H1 (cell line): ENCODE measurements at regions not wholly inside any gene's neighbourhood (a gene's known extent, or its start where the extent isn't known, plus 50 kb on each side); places are given as distances from the start of the nearest gene placed in this dataset.

Experiments used
- CHD7 ChIP-seq: fragments of 300-600 bp; sonication (generic); IDR thresholded peaks from 2 replicates; pipeline ENCODE4 v1.7.1; 2012; ENCODE audit warnings: low read length, moderate library complexity, mild to moderate bottlenecking, inconsistent platforms; ENCODE audit not compliant: insufficient replicate concordance
- GABPA ChIP-seq: IDR thresholded peaks from 2 replicates; pipeline ENCODE4 v1.6.1; 2011; ENCODE audit warnings: mild to moderate bottlenecking, low read length, moderate library complexity, borderline replicate concordance; ENCODE audit not compliant: insufficient read depth
- POLR2A ChIP-seq, 2 experiments: IDR thresholded peaks; 1 replicate in 1 of 2; 2 replicates in 1 of 2; pipeline ENCODE4 v1.6.1; 2011; ENCODE audit warnings: low read depth in 2 of 2, low read length in 2 of 2, mild to moderate bottlenecking in 2 of 2; ENCODE audit errors: control extremely low read depth in 1 of 2
- POLR2AphosphoS5 ChIP-seq: IDR thresholded peaks from 2 replicates; pipeline ENCODE4 v1.6.1; 2011; ENCODE audit warnings: low read depth, low read length
- SAP30 ChIP-seq: fragments of 300-600 bp; sonication (generic); IDR thresholded peaks from 2 replicates; pipeline ENCODE4 v1.7.1; 2012; ENCODE audit warnings: low read length, moderate library complexity, mild to moderate bottlenecking, inconsistent platforms; ENCODE audit not compliant: insufficient read depth, insufficient replicate concordance

- TF ChIP-seq CHD7 (no peak), GABPA (no peak), POLR2AphosphoS5 (no peak), SAP30 (no peak), POLR2A (IDR thresholded peaks at IDR 0.05; ENCODE audit: control extremely low read depth in 1 of 2, low read depth in 2 of 2, low read length in 2 of 2) (no peak)
These were observed 524.6 kb upstream of the ZEB2 start (continued) for GRCh38 chr2:145044491-145044890.
